ENCODE measurements at regions not wholly inside any gene's neighbourhood (a gene's known extent, or its start where the extent isn't known, plus 50 kb on each side); places are given as distances from the start of the nearest gene placed in this dataset.

- no peak for TF ChIP-seq ZNF8 (CRISPR knock-in tag; IDR thresholded peaks at IDR 0.05)
- TF ChIP-seq ZFP30 (CRISPR knock-in tag; IDR thresholded peaks at IDR 0.05): no peak
- no peak for TF ChIP-seq TOX (CRISPR knock-in tag; IDR thresholded peaks at IDR 0.05; ENCODE audit: borderline replicate concordance)
- no peak for TF ChIP-seq BACH2 (CRISPR knock-in tag; IDR thresholded peaks at IDR 0.05; ENCODE audit: borderline replicate concordance)
- no peak for TF ChIP-seq ZFP3 (CRISPR knock-in tag; IDR thresholded peaks at IDR 0.05)
- no peak for TF ChIP-seq SNAI2 (CRISPR knock-in tag; IDR thresholded peaks at IDR 0.05)
- no peak for TF ChIP-seq ESRRG (CRISPR knock-in tag; IDR thresholded peaks at IDR 0.05)
- no peak for TF ChIP-seq ZNF565 (CRISPR knock-in tag; conservative IDR thresholded peaks at IDR 0.05; ENCODE audit: low read depth)
- TF ChIP-seq OSR1 (CRISPR knock-in tag; IDR thresholded peaks at IDR 0.05): no peak
- TF ChIP-seq GLIS3 (CRISPR knock-in tag; IDR thresholded peaks at IDR 0.05): no peak
- TF ChIP-seq ISL1 (CRISPR knock-in tag; IDR thresholded peaks at IDR 0.05): no peak
- ATAC-seq: no peak
Measured at GRCh38 chr5:97489010-97489840, 306.2 kb upstream of the RIOK2 start.

- no peak for ATAC-seq
- TF ChIP-seq, protein P1, sequence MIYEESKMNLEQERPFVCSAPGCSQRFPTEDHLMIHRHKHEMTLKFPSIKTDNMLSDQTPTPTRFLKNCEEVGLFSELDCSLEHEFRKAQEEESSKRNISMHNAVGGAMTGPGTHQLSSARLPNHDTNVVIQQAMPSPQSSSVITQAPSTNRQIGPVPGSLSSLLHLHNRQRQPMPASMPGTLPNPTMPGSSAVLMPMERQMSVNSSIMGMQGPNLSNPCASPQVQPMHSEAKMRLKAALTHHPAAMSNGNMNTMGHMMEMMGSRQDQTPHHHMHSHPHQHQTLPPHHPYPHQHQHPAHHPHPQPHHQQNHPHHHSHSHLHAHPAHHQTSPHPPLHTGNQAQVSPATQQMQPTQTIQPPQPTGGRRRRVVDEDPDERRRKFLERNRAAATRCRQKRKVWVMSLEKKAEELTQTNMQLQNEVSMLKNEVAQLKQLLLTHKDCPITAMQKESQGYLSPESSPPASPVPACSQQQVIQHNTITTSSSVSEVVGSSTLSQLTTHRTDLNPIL (CRISPR knock-in tag; IDR thresholded peaks at IDR 0.05; ENCODE audit: low read depth): no peak
- no peak for TF ChIP-seq ISL1 (CRISPR knock-in tag; IDR thresholded peaks at IDR 0.05)
- TF ChIP-seq TCF4 (CRISPR knock-in tag; IDR thresholded peaks at IDR 0.05; ENCODE audit: borderline replicate concordance): no peak
- TF ChIP-seq ZNF70 (CRISPR knock-in tag; IDR thresholded peaks at IDR 0.05): no peak
- no peak for TF ChIP-seq BACH2 (CRISPR knock-in tag; IDR thresholded peaks at IDR 0.05; ENCODE audit: borderline replicate concordance)
- TF ChIP-seq ZFP30 (CRISPR knock-in tag; IDR thresholded peaks at IDR 0.05): no peak
- TF ChIP-seq RARB (CRISPR knock-in tag; IDR thresholded peaks at IDR 0.05): no peak
- TF ChIP-seq ZC3H10 (CRISPR knock-in tag; IDR thresholded peaks at IDR 0.05): no peak
- TF ChIP-seq TSHZ2 (CRISPR knock-in tag; IDR thresholded peaks at IDR 0.05): no peak
- TF ChIP-seq CSDC2 (CRISPR knock-in tag; IDR thresholded peaks at IDR 0.05): no peak
- TF ChIP-seq PPARA (CRISPR knock-in tag; IDR thresholded peaks at IDR 0.05; ENCODE audit: borderline replicate concordance): no peak
Measured at GRCh38 chr5:97494465-97494864, 311.4 kb upstream of the RIOK2 start.

DNA sequence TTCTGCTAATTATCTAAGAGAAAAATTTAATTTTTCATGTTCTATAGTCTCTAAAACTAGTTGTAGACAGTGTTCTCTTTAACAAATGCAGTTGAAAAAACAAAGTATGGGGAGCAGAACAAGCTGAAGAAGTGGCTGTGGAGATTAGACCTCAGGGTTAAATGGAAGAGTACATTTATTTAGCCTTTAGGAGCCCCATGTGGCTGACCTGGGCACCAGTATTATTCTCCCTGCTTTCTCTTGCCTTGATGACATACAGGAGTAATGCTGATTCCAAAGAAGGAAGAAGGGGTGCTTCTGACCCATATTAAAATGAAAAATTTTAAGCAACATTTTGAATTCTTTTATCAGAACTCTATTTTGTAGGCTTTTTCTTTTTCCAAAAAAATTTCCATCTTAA, 312.3 kb upstream of the RIOK2 start:
- no peak for ATAC-seq
- TF ChIP-seq, protein P1 (CRISPR knock-in tag; IDR thresholded peaks at IDR 0.05; ENCODE audit: low read depth): no peak
- TF ChIP-seq CSRNP3 (CRISPR knock-in tag; IDR thresholded peaks at IDR 0.05) (no peak), ZNF8 (CRISPR knock-in tag; IDR thresholded peaks at IDR 0.05) (no peak), SNAI2 (CRISPR knock-in tag; IDR thresholded peaks at IDR 0.05) (no peak), ZNF70 (CRISPR knock-in tag; IDR thresholded peaks at IDR 0.05) (no peak), BACH2 (CRISPR knock-in tag; IDR thresholded peaks at IDR 0.05; ENCODE audit: borderline replicate concordance) (no peak), ARNTL (CRISPR knock-in tag; IDR thresholded peaks at IDR 0.05; ENCODE audit: borderline replicate concordance, low read depth) (no peak), TCF4 (CRISPR knock-in tag; IDR thresholded peaks at IDR 0.05; ENCODE audit: borderline replicate concordance) (no peak), OSR1 (CRISPR knock-in tag; IDR thresholded peaks at IDR 0.05) (no peak), ESRRG (CRISPR knock-in tag; IDR thresholded peaks at IDR 0.05) (no peak), PATZ1 (CRISPR knock-in tag; IDR thresholded peaks at IDR 0.05; ENCODE audit: borderline replicate concordance) (no peak), ZFP3 (CRISPR knock-in tag; IDR thresholded peaks at IDR 0.05) (no peak), ISL1 (CRISPR knock-in tag; IDR thresholded peaks at IDR 0.05) (no peak), CSDC2 (CRISPR knock-in tag; IDR thresholded peaks at IDR 0.05) (no peak), ZC3H10 (CRISPR knock-in tag; IDR thresholded peaks at IDR 0.05) (no peak), TOX (CRISPR knock-in tag; IDR thresholded peaks at IDR 0.05; ENCODE audit: borderline replicate concordance) (no peak)
